AG09319 (cell line): ENCODE measurements at regions not wholly inside any gene's neighbourhood (a gene's known extent, or its start where the extent isn't known, plus 50 kb on each side); places are given as distances from the start of the nearest gene placed in this dataset.
"Not testable (repeated sequence)": the region's sequence is repeated elsewhere in the genome, so short reads cannot be mapped to it uniquely, and the experiment has no call there.

ENCODE experiments used
- DNase-seq: peaks from one replicate; pipeline ENCODE4 v3.0.0-alpha.2; 2010; ENCODE audit warnings: low read depth; ENCODE audit errors: extremely low read depth

DNA sequence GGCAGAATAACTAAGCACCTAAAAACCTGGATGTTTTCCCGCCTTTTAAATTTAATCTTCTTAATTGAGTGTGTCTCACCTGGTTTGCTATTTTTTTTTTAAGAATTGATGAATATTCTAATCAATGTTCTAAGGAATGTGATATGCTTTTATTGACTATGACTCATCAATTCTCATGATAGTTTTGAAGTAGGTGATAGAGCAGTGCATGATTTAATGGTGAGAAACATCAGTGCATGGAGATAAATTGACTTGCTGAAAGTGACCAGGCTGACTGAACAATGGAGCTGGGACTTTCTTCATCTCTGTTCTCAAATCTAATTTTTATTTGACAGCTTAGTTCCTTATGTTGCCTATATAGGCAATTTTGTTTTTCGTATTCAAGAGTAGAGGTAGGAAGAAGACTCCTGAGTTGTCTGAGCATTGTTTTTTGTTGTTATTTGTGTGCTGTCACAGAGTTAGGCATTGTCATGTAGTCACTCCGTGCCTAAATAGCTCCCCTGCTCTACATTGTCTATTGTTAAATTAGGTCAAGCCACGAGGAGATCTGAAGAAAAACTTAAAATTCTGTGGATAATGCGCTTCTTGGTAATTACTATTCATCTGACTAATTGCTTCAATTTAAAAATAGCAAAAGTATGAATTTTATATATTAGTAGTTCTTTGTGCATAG, 59.0 kb upstream of the NUTM2F start:
- DNase-seq = not testable (repeated sequence)

DNA sequence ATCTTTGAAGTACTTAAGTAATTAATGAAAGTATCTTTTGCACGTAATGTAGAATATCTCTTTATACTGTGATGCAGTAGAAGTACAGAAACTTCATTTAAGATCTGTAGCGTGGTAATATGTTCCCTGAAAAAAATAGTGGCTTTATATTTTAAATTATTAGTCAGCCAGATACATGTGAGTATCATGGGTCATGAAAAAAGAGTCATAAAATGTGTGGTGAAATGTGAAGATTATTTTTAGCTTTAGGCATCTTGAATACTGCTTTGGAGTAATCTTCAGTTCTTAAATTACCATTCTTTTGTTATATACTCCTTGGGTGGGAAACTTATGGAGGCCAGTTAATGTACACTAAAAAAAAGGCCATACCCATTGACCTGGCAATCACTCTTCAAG, 59.6 kb upstream of the NUTM2F start:
- not testable (repeated sequence) for DNase-seq

DNA sequence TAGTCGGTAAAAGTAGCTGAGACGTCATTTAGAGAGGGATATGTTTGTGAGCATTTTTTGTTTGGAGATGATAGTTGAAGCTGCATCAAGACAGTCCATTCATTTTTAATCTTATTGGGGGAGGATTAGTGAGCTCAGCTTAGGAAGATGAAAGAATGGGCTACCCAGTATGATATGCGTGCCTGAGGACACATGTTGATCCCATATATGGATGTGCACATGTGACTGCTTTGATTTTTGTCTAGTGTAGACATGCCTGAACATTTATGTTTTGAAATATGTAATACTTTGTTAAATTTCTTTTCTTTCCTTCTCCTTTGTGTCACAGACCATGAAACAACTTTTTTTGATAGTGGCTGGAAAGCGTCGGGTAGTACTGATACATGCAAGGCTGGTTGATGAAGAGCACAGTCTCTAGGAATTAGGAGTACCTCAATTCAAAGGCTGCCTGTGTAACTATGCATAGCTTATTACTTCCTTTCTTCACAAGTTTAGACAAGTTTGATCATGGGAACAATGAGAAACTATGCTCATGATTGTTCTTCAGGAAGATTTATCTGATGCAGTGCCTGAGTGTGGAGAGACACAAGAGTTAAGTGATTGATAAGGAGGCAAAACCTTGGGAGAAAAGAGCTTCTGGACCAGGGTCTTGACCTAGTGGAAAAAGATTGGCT, 62.1 kb upstream of the NUTM2F start:
- not testable (repeated sequence) for DNase-seq

DNA sequence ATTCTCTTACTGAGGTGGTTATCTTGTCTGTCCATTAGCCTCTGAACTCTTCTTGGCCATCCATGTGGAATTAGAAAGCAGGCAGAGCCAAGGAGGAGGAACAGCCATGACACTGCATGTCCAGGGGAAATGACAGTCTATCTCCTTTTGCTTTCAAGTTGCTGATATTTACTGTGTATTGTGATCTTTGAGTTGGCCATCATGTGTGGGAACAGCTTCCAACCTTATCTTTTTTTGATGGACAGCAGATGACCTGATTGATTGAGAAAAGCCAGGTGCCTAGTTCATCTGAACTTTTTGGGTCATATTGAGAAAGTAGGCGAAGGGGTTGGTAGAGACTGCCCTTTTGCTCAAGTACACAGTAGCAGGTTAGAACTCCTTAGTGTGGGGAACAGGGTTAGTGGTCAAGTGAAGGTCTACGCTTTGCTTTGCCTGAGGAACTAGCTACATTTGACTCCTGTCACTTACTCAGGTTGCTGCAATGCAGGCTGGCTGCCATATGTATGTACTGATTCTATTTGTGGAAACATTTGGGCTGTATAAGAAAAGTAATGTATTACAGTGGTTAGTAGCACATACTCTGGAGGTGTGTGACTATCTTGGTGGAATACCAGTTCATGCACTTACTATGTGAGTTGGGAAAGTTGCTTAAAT, 64.7 kb upstream of the NUTM2F start:
- DNase-seq = not testable (repeated sequence)

DNA sequence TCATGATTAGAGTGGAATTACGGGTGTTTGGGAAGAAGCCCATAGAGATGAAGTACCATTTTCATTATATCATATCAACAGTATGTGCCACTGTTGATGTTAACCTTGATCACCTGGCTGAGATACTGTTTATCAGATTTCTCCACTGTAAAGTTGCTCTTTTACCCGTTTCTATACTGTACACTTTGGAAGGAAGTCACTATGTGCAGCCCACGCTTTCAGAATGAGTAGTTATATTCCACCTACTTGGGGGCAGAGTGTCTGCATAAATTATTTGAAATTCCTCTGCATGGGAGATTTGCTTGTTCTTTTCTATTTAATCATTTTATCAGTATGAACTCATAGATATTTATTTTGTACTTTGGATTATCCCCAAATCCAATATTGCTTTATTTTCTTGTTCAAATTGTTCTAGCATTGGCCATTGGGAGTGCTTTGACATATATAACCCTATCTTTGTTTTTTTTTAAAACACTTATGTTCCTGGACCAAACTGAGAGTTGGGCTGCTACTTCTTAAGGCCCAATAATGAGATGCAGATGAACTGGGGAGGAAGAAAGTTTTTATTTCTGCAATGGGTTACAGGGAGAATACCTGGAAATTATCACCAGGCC, 69.4 kb upstream of the NUTM2F start:
- DNase-seq = not testable (repeated sequence)

DNA sequence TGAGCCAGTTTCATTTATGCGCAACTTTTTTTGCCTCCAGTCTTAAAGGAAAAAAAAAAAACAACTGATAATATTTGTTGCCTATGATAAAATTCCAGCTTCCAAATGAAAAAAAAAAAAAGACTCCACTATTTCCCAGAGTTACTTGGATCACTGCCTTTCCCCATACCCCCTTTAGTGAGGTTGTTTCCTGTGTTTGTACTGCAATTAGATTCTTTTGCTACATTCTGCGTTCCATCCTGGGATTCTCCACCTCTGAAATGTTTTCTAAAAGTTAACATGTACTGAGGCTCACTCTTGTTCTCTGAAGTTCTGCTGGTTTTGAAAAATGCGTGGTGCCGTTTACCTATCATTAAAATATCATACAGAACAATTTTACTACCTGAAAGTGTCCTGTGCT, 72.0 kb upstream of the NUTM2F start:
- DNase-seq = not testable (repeated sequence)

DNA sequence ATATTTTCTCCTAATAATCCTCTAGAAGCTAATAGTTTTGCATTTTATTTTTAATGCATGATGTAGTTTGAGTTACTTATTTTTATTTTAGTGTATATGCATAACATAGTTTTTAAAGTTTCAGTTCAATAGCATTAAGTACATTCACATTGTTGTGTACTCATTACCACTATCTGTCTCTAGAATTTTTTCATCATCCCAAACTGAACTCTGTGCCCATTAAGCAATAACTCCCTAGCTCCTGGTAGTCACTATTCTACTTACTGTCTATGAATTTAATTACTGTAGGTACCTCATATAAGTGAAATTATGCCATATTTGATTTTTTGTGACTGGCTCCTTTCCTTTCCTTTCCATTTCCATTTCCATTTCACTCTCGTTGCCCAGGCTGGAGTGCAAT, 74.4 kb upstream of the NUTM2F start:
- not testable (repeated sequence) for DNase-seq

DNA sequence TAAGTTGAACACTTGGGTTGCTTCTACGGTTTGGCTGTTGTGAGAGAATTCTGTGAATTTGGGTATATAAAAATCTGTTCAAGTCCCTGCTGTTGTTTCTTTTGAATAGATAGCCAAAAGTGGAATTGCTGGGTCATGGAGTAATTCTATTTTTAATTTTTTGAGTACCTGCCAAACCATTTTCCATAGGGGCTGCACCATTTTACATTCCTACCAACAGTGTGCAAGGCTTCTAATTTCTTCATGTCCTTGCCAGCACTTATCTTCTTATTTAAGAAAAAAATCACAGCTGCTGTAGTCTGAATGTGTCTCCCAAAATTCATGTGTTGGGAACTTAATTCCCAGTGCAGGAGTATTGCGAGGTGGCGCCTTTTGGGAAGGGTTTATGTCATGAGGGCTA, 75.1 kb upstream of the NUTM2F start:
- not testable (repeated sequence) for DNase-seq

DNA sequence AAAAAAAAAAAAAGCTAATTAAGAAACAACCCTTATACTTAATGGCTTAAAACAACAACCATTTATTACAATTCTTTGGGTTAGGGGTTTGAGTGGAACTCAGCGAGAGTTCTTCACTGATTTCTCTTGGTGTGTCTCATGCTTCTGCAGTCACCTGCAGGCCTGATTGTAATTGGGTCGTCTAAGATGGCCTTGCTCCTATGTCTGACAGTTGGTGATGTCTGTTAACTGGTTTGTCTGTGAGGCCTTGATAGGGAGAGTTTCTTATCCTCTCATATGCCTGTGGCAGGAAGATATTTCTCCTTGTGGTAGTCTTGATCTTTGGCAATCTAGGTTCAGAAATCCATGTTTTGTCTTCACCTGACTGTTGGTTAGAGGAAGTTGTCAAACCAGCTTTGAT, 85.2 kb upstream of the NUTM2F start:
- not testable (repeated sequence) for DNase-seq

DNA sequence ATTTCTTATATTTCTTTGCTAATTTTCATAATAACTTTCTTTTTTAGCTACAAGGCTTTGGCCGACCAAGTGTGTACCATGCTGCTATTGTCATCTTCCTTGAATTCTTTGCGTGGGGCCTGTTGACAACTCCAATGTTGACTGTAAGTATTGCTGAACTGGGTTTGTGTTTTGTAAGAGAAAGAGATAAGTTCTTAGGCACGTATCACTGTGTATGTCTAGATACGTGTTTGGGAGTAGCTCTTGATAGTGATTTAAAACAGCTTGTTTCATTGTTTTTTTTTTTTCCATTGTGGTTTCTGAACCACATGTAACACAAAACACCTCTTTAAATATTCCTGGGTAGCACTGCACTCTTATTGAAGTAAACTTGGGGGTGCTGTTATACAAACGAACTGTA, 86.7 kb upstream of the NUTM2F start:
- not testable (repeated sequence) for DNase-seq

DNA sequence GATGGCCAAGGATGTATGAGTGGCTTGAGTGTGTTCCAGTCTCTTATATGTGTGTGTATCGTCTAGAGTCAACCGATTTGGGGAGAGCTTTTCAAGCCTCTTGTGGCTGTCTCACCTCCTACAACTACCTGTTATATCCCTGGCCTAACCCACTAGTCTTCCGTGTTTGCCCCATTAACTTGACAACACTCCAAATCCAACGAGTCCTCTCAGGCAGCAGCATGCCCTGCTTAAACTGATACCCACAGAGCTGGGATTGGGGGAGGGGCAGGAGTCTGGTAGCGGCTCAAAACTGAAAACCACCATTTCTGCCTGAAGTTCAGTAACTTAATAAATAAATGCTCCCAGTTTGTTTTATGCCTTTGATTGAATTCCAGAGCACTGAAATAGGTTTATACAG, 91.7 kb upstream of the NUTM2F start:
- DNase-seq = not testable (repeated sequence)

DNA sequence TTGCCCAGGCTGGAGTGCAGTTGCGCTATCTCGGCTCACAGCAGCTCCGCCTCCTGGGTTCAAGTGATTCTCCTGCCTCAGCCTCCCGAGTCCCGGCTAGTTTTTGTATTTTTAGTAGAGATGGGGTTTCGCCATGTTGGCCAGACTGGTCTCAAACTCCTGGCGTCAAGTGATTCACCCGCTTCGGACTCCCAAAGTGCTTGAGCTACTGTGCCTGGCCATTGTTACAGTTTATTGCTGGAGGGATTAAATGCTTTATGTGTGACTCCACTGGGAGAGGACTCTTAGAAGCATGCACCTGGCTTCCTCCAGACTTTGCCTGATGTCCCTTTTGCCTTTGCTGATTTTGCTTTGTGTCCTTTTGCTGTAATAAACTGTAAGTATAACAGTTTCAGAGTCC, 93.5 kb upstream of the NUTM2F start:
- not testable (repeated sequence) for DNase-seq

DNA sequence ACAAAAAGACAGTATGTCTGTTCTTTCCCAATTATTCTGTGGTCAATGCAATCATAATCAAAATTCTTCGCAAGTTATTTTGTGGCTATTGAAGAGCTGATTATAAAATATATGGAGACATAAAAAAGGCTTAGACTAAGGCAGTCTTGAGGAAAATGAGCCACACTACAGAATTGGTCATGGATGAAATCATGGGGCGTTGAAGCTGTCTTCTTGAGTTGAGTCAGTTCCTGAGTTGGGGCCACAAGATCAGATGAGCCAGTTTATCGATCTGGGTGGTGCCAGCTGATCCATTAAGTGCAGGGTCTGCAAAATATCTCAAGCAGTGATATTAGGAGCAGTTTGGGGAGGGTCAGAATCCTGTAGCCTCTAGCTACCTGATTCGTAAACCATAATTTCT, 96.9 kb upstream of the NUTM2F start:
- DNase-seq = not testable (repeated sequence)

DNA sequence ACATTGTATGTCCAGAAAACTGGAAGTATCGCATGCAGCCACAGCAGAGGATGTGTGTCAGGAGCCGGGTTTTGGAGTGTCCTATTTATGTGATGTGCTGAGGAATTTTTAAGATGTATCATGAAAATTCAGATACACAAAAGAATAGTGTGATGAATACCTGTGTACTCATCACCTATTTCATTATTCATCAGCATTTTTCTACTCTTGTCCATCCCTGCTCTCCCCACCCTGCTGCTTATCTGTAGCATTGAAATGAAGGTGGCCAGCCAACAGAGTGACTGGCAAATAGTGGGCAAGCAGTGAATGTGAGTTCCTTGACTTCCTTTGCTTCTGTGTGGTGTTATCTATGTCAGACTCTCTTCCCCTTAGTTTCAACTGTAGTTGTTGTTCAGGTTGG, 108.7 kb upstream of the NUTM2F start:
- not testable (repeated sequence) for DNase-seq

DNA sequence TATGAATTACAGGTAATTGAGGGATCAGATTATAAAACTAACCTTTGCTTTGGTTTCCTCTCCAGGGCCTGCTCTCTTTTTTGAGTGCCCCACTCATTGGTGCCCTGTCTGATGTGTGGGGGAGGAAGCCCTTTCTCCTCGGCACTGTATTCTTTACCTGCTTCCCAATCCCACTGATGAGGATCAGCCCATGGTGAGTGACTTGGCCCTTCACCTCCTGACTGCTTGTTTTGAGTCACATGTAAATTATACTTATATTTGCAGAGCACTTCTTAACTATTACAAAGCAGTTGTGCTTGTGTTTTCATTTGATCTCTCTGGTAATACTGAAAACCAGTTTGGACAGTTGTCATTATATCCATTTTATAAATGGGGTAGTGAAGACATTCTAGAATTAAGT, 109.9 kb upstream of the NUTM2F start:
- DNase-seq = not testable (repeated sequence)

DNA sequence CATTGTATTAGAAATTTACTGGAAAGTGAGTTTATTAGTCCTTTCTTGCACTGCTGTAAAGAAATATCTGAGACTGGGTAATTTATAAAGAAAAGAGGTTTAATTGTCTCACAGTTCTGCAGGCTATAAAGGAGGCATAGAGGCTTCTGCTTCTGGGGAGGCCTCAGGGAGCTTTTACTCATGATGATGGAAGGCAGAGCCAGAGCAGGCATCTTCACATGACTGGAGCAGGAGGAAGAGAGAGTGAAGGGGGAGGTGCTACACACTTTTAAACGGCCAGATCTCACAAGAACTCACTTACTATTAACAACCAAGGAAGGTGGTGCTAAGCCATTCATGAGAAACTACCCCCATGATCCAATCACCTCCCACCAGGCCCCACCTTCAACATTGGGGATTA, 112.7 kb upstream of the NUTM2F start:
- DNase-seq = not testable (repeated sequence)
